ENCODE measurements at regions not wholly inside any gene's neighbourhood (a gene's known extent, or its start where the extent isn't known, plus 50 kb on each side); places are given as distances from the start of the nearest gene placed in this dataset.

GRCh38 chr3:115487968-115488367 lies 135.3 kb upstream of the GAP43 start:
- H3K4me3 ChIP-seq (ENCODE audit: low read depth, low read length), result no peak overlapping the region
- no peak for DNase-seq (ENCODE audit: low read depth)
- in situ Hi-C loops (cut with HindIII; ENCODE audit: low sequenced_read_pairs), result no loop called here
- no peak for TF ChIP-seq CTCF (IDR thresholded peaks at IDR 0.05; ENCODE audit: low read depth, low read length, missing control alignments)

- no peak for DNase-seq (ENCODE audit: low read depth)
- TF ChIP-seq CTCF (IDR thresholded peaks at IDR 0.05; ENCODE audit: low read depth, low read length, missing control alignments), result no peak
- no peak overlapping the region for H3K4me3 ChIP-seq (ENCODE audit: low read depth, low read length)
- in situ Hi-C loops (cut with HindIII; ENCODE audit: low sequenced_read_pairs), result no loop called here
These were observed 134.9 kb upstream of the GAP43 start for GRCh38 chr3:115488409-115488808.

GRCh38 chr3:115494826-115495225 lies 128.5 kb upstream of the GAP43 start:
- TF ChIP-seq CTCF (IDR thresholded peaks at IDR 0.05; ENCODE audit: low read depth, low read length, missing control alignments), result no peak
- in situ Hi-C loops (cut with HindIII; ENCODE audit: low sequenced_read_pairs), result no loop called here
- H3K4me3 ChIP-seq (ENCODE audit: low read depth, low read length), result no peak overlapping the region
- no peak for DNase-seq (ENCODE audit: low read depth)

- no peak for TF ChIP-seq CTCF (IDR thresholded peaks at IDR 0.05; ENCODE audit: low read depth, low read length, missing control alignments)
- in situ Hi-C loops (cut with HindIII; ENCODE audit: low sequenced_read_pairs), result no loop called here
- no peak for DNase-seq (ENCODE audit: low read depth)
- H3K4me3 ChIP-seq (ENCODE audit: low read depth, low read length), result no peak overlapping the region
These were observed 124.9 kb upstream of the GAP43 start for GRCh38 chr3:115498421-115498820.

- no peak for DNase-seq (ENCODE audit: low read depth)
- no peak for TF ChIP-seq CTCF (IDR thresholded peaks at IDR 0.05; ENCODE audit: low read depth, low read length, missing control alignments)
- H3K4me3 ChIP-seq (ENCODE audit: low read depth, low read length), result no peak overlapping the region
- in situ Hi-C loops (cut with HindIII; ENCODE audit: low sequenced_read_pairs), result no loop called here
These were observed 124.4 kb upstream of the GAP43 start for GRCh38 chr3:115498898-115499297.

GRCh38 chr3:115499666-115500065 lies 123.6 kb upstream of the GAP43 start:
- in situ Hi-C loops (cut with HindIII; ENCODE audit: low sequenced_read_pairs), result no loop called here
- DNase-seq (ENCODE audit: low read depth), result no peak
- no peak overlapping the region for H3K4me3 ChIP-seq (ENCODE audit: low read depth, low read length)
- TF ChIP-seq CTCF (IDR thresholded peaks at IDR 0.05; ENCODE audit: low read depth, low read length, missing control alignments), result no peak

- no peak overlapping the region for H3K4me3 ChIP-seq (ENCODE audit: low read depth, low read length)
- no peak for TF ChIP-seq CTCF (IDR thresholded peaks at IDR 0.05; ENCODE audit: low read depth, low read length, missing control alignments)
- in situ Hi-C loops (cut with HindIII; ENCODE audit: low sequenced_read_pairs), result no loop called here
- no peak for DNase-seq (ENCODE audit: low read depth)
These were observed 122.5 kb upstream of the GAP43 start for GRCh38 chr3:115500795-115501194.
